H1 (cell line): ENCODE measurements at regions not wholly inside any gene's neighbourhood (a gene's known extent, or its start where the extent isn't known, plus 50 kb on each side); places are given as distances from the start of the nearest gene placed in this dataset.

ENCODE experiments used
- EP300 ChIP-seq, 2 experiments: IDR thresholded peaks; 1 replicate in 1 of 2; 2 replicates in 1 of 2; pipeline ENCODE4 v1.6.1; 2011 to 2012; ENCODE audit warnings: low read depth in 2 of 2, low read length in 2 of 2, mild to moderate bottlenecking in 2 of 2, borderline replicate concordance in 1 of 2, inconsistent platforms in 1 of 2, moderate library complexity in 1 of 2
- KDM4A ChIP-seq: IDR thresholded peaks from one replicate; pipeline ENCODE4 v1.7.1; 2012; ENCODE audit warnings: low read depth, mild to moderate bottlenecking, moderate library complexity, low read length, inconsistent platforms; ENCODE audit not compliant: severe bottlenecking
- NANOG ChIP-seq: IDR thresholded peaks from 2 replicates; pipeline ENCODE4 v1.6.1; 2011; ENCODE audit warnings: low read length, low read depth, mild to moderate bottlenecking, inconsistent platforms; ENCODE audit not compliant: insufficient read depth, poor library complexity, severe bottlenecking
- POLR2A ChIP-seq, 2 experiments: IDR thresholded peaks; 1 replicate in 1 of 2; 2 replicates in 1 of 2; pipeline ENCODE4 v1.6.1; 2011; ENCODE audit warnings: low read depth in 2 of 2, low read length in 2 of 2, mild to moderate bottlenecking in 2 of 2; ENCODE audit errors: control extremely low read depth in 1 of 2
- RAD21 ChIP-seq, 2 experiments: IDR thresholded peaks in 1 of 2; conservative IDR thresholded peaks in 1 of 2; 2 replicates each; pipeline ENCODE4 v1.6.1; 2011; ENCODE audit warnings: low read depth in 2 of 2, low read length in 2 of 2, improper control_type of control experiment in 1 of 2, inconsistent platforms in 1 of 2, mild to moderate bottlenecking in 1 of 2, moderate library complexity in 1 of 2
- RBBP5 ChIP-seq: IDR thresholded peaks from 2 replicates; pipeline ENCODE4 v1.7.1; 2012; ENCODE audit warnings: low read depth, mild to moderate bottlenecking, inconsistent platforms, low read length, moderate library complexity, borderline replicate concordance
- SIN3A ChIP-seq, 2 experiments: IDR thresholded peaks in 1 of 2; conservative IDR thresholded peaks in 1 of 2; 2 replicates each; pipeline ENCODE4 v1.6.1; 2011 to 2012; ENCODE audit warnings: low read length in 2 of 2, improper control_type of control experiment in 1 of 2, low read depth in 1 of 2, mild to moderate bottlenecking in 1 of 2
- SIRT6 ChIP-seq: IDR thresholded peaks from one replicate; pipeline ENCODE4 v1.7.1; 2012; ENCODE audit warnings: low read length, inconsistent platforms

DNA sequence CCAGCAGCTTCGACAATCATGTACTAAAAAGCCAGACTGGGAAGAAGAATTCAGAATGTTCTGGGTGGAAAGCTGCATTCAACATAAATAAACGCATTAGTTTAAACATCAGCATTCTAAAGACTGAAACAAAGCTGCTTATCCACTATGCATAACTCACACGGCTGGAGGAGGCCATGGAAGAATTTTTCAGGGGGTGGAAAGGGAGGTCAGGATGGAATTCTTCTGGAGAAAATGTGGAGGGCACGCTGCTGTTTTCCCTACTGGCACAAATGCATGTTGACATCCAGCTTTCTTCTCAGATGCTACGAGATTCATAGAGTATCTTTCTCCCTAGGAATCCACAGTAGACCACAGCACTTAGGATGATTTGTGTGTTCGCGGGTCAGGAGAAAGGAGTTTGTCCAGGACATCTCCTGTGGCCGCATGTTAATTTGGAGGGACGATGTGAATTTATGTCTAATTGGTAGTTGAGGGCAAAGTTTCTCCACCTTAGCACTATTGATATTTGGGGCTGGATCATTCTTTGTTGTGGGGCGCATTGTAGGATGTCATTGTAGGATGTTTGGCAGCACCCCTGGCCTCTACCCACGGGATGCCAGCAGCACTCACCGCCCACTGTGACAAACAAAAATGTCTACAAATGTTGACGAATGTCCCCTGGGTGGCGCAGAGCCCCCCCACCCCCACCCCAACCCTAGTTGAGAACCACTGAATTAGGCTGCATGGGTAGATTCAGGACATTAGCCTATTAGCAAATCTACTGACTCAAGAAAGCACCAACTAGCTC, 86.5 kb upstream of the KAZN start (continued):
- no peak for TF ChIP-seq RAD21 (IDR thresholded peaks at IDR 0.05 in 1 of 2, conservative IDR thresholded peaks at IDR 0.05 in 1 of 2; ENCODE audit: low read depth in 2 of 2, low read length in 2 of 2)
- no peak for TF ChIP-seq SIN3A (conservative IDR thresholded peaks at IDR 0.05 in 1 of 2, IDR thresholded peaks at IDR 0.05 in 1 of 2; ENCODE audit: low read depth in 1 of 2, low read length in 2 of 2)
- no peak for TF ChIP-seq POLR2A (IDR thresholded peaks at IDR 0.05; ENCODE audit: control extremely low read depth in 1 of 2, low read depth in 2 of 2, low read length in 2 of 2)
- TF ChIP-seq EP300 (IDR thresholded peaks at IDR 0.05; ENCODE audit: borderline replicate concordance in 1 of 2, low read depth in 2 of 2, low read length in 2 of 2), result no peak
- TF ChIP-seq KDM4A, result no peak
- TF ChIP-seq NANOG, result no peak
- no peak for TF ChIP-seq SIRT6
- TF ChIP-seq RBBP5, result no peak
